Astrocyte of the cerebellum (primary cell): ENCODE measurements at regions not wholly inside any gene's neighbourhood (a gene's known extent, or its start where the extent isn't known, plus 50 kb on each side); places are given as distances from the start of the nearest gene placed in this dataset.
A peak's percentile ranks its signal among the peaks of the same experiment; 100 is the strongest.

ENCODE experiments used
- DNase-seq: peaks from one replicate; pipeline ENCODE4 v3.0.0-alpha.2; 2011; ENCODE audit warnings: low read depth
- H3K4me3 ChIP-seq: 2 replicates; pipeline ENCODE4 v1.5.1; 2011; ENCODE audit warnings: mild to moderate bottlenecking, low read depth, low read length, moderate library complexity
- CTCF ChIP-seq: IDR thresholded peaks from 2 replicates; pipeline ENCODE4 v1.5.1; 2012; ENCODE audit warnings: low read length, low read depth, moderate library complexity, mild to moderate bottlenecking; ENCODE audit errors: missing control alignments
- in situ Hi-C: cut with HindIII; loops from 2 replicates; pipeline ENCODE4 v1.10.0; 2017; ENCODE audit warnings: low sequenced_read_pairs

GRCh38 chr11:38323961-38324761, 1726.1 kb upstream of the RAG2 start:
- in situ Hi-C loops: no loop called here
- TF ChIP-seq CTCF: no peak
- DNase-seq: no peak
- H3K4me3 ChIP-seq: no peak overlapping the region

GRCh38 chr11:38315151-38315550, 1717.1 kb upstream of the RAG2 start:
- DNase-seq: no peak
- no peak for TF ChIP-seq CTCF
- in situ Hi-C loops: no loop called here
- no peak overlapping the region for H3K4me3 ChIP-seq

- H3K4me3 ChIP-seq: no peak overlapping the region
- DNase-seq: no peak
- no peak for TF ChIP-seq CTCF
- in situ Hi-C loops: no loop called here
These were observed 1709.4 kb upstream of the RAG2 start for GRCh38 chr11:38307455-38307854.

- peak; percentile 81 for DNase-seq
- TF ChIP-seq CTCF: no peak
- in situ Hi-C loops: no loop called here
- no peak overlapping the region for H3K4me3 ChIP-seq
These were observed 1707.6 kb upstream of the RAG2 start for GRCh38 chr11:38305682-38306081.

GRCh38 chr11:38304926-38305325, 1706.9 kb upstream of the RAG2 start:
- TF ChIP-seq CTCF: no peak
- in situ Hi-C loops: no loop called here
- no peak for DNase-seq
- no peak overlapping the region for H3K4me3 ChIP-seq

DNA sequence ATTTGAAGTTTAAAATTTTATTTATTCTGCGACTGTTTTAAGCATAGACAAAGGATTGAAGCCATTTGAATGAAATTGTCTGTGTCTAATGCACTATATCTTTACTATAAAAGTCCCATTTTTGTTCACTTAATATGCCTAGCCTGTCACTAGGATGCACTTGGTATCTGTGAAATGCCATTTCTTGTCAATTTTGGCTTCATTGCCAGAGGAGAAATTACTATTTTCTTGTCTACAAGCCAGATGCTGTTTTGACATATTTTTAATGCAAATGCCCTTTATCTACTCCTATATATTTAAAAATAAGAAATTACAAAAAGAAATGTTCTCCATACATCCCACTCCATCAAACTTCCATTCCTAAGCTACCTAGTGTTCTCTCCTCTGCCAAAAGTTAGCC, 1704.5 kb upstream of the RAG2 start:
- in situ Hi-C loops: no loop called here
- no peak for TF ChIP-seq CTCF
- H3K4me3 ChIP-seq: no peak overlapping the region
- no peak for DNase-seq
